ENCODE measurements at regions not wholly inside any gene's neighbourhood (a gene's known extent, or its start where the extent isn't known, plus 50 kb on each side); places are given as distances from the start of the nearest gene placed in this dataset.

GRCh38 chr11:127059750-127060149, 59.2 kb upstream of the KIRREL3 start:
- no peaks in the 10 kb centered on the region for H3F3A ChIP-seq (replicated peaks; ENCODE audit: low read depth)
- ATAC-seq (no peak), DNase-seq (ENCODE audit: low spot score) (no peak)
- TF ChIP-seq NANOG (IDR thresholded peaks at IDR 0.05; ENCODE audit: borderline replicate concordance) (no peak), ZNF331 (CRISPR knock-in tag; IDR thresholded peaks at IDR 0.05; ENCODE audit: low read depth) (no peak), JUNB (IDR thresholded peaks at IDR 0.05; ENCODE audit: unreplicated experiment) (no peak), CTCF (conservative IDR thresholded peaks at IDR 0.05; ENCODE audit: low read depth in 2 of 2) (no peak), REST (IDR thresholded peaks at IDR 0.05; ENCODE audit: unreplicated experiment) (no peak), CREB1 (CRISPR knock-in tag; IDR thresholded peaks at IDR 0.05; ENCODE audit: low read depth) (no peak), ETS1 (IDR thresholded peaks at IDR 0.05) (no peak), EZH2phosphoT487 (IDR thresholded peaks at IDR 0.05; ENCODE audit: unreplicated experiment) (no peak), ZNF462 (CRISPR knock-in tag; IDR thresholded peaks at IDR 0.05) (no peak), STAT1 (IDR thresholded peaks at IDR 0.05; ENCODE audit: unreplicated experiment) (no peak), ZNF114 (CRISPR knock-in tag; IDR thresholded peaks at IDR 0.05) (no peak), POLR2AphosphoS5 (IDR thresholded peaks at IDR 0.05; ENCODE audit: low read depth) (no peak), EZH2 (IDR thresholded peaks at IDR 0.05; ENCODE audit: low read depth, unreplicated experiment) (no peak)
- H3K27ac ChIP-seq (ENCODE audit: low read depth) = no peak overlapping the region
- no peaks in the 10 kb centered on the region for H3K9me3 Mint-ChIP-seq
- peaks cover 15% of the 10 kb centered on the region for H3K4me1 Mint-ChIP-seq
- H3K4me1 ChIP-seq (ENCODE audit: insufficient read depth) = peaks cover 4% of the 10 kb centered on the region; the same call in 1 of the 2 replicates
- no peak overlapping the region for H2AFZ ChIP-seq
- H3K4me3 Mint-ChIP-seq = no peak overlapping the region
- H3K27me3 Mint-ChIP-seq (ENCODE audit: insufficient read depth, low read depth, poor library complexity) = peaks cover 12% of the 10 kb centered on the region
- no peaks in the 10 kb centered on the region for H3K27me3 ChIP-seq (ENCODE audit: insufficient read depth)
- no peak overlapping the region for H3K27ac Mint-ChIP-seq
- no peak overlapping the region for H3K4me3 ChIP-seq
- no peaks in the 10 kb centered on the region for H3K79me2 ChIP-seq (replicated peaks; ENCODE audit: insufficient read depth)
- H4K20me1 ChIP-seq (replicated peaks; ENCODE audit: insufficient read depth) = no peaks in the 10 kb centered on the region
- no peak overlapping the region for H3K4me2 ChIP-seq
- H3K36me3 ChIP-seq (ENCODE audit: insufficient read depth) = no peaks in the 10 kb centered on the region
- H3K36me3 Mint-ChIP-seq (ENCODE audit: low read depth) = no peaks in the 10 kb centered on the region; the same call in 2 of the 3 replicates
- 0 out of 2 replicates have a peak, but pooled peaks cover 12% of the 10 kb centered on the region for H3K9me2 ChIP-seq (ENCODE audit: insufficient read depth)

All from GM23338 (cell line).